H9 (cell line): ENCODE measurements at regions not wholly inside any gene's neighbourhood (a gene's known extent, or its start where the extent isn't known, plus 50 kb on each side); places are given as distances from the start of the nearest gene placed in this dataset.

Source experiments
- DNase-seq: peaks from one replicate; pipeline ENCODE4 v3.0.0-alpha.2; 2017
- H2AFZ ChIP-seq: one replicate; pipeline ENCODE4 v1.6.1; 2013; ENCODE audit warnings: mild to moderate bottlenecking, low read length, control low read depth, moderate library complexity
- H2AK5ac ChIP-seq: 2 replicates; pipeline ENCODE4 v1.6.1; 2013; ENCODE audit warnings: low read length, control low read depth, mixed read lengths; ENCODE audit not compliant: insufficient read length
- H2BK120ac ChIP-seq: one replicate; pipeline ENCODE4 v1.6.1; 2013; ENCODE audit warnings: low read depth, mild to moderate bottlenecking, low read length, control low read depth, inconsistent platforms; ENCODE audit not compliant: poor library complexity, severe bottlenecking
- H2BK12ac ChIP-seq: 2 replicates; pipeline ENCODE4 v1.6.1; 2013; ENCODE audit warnings: low read length, control low read depth, mixed read lengths, low read depth; ENCODE audit not compliant: insufficient read length
- H2BK15ac ChIP-seq: 2 replicates; pipeline ENCODE4 v1.6.1; 2013; ENCODE audit warnings: low read depth, low read length, control low read depth
- H2BK20ac ChIP-seq: one replicate; pipeline ENCODE4 v1.6.1; 2013; ENCODE audit warnings: low read depth, mild to moderate bottlenecking, low read length, control low read depth, inconsistent platforms; ENCODE audit not compliant: poor library complexity, severe bottlenecking
- H2BK5ac ChIP-seq: 2 replicates; pipeline ENCODE4 v1.6.1; 2013; ENCODE audit warnings: low read length, control low read depth, mixed read lengths; ENCODE audit not compliant: insufficient read length
- H3K14ac ChIP-seq: 2 replicates; pipeline ENCODE4 v1.6.1; 2013; ENCODE audit warnings: low read length, control low read depth; ENCODE audit not compliant: insufficient read depth
- H3K18ac ChIP-seq: 2 replicates; pipeline ENCODE4 v1.6.1; 2013; ENCODE audit warnings: low read depth, mild to moderate bottlenecking, mixed read lengths, low read length, control low read depth; ENCODE audit not compliant: insufficient read length
- H3K23ac ChIP-seq: 2 replicates; pipeline ENCODE4 v1.6.1; 2013; ENCODE audit warnings: low read length, control low read depth, mixed read lengths, low read depth; ENCODE audit not compliant: insufficient read length
- H3K23me2 ChIP-seq: 2 replicates; pipeline ENCODE4 v1.6.1; 2013; ENCODE audit warnings: low read depth, mild to moderate bottlenecking, mixed read lengths, low read length, control low read depth; ENCODE audit not compliant: insufficient read length, poor library complexity, severe bottlenecking
- H3K27ac ChIP-seq: 2 replicates; pipeline ENCODE4 v1.5.1; 2013; ENCODE audit warnings: low read length, control low read depth, mixed read lengths, low read depth; ENCODE audit not compliant: insufficient read length
- H3K27me3 ChIP-seq: 2 replicates; pipeline ENCODE4 v1.6.1; 2013; ENCODE audit warnings: low read length, control low read depth, inconsistent platforms; ENCODE audit not compliant: insufficient read depth
- H3K4ac ChIP-seq: 2 replicates; pipeline ENCODE4 v1.6.1; 2013; ENCODE audit warnings: low read depth, mild to moderate bottlenecking, control low read depth, inconsistent platforms, low read length, moderate library complexity
- H3K4me1 ChIP-seq: 2 replicates; pipeline ENCODE4 v1.6.1; 2013; ENCODE audit warnings: low read length, control low read depth, inconsistent platforms; ENCODE audit not compliant: insufficient read depth
- H3K4me2 ChIP-seq: 2 replicates; pipeline ENCODE4 v1.6.1; 2013; ENCODE audit warnings: low read length, control low read depth, mixed read lengths; ENCODE audit not compliant: insufficient read length, insufficient read depth
- H3K56ac ChIP-seq: 2 replicates; pipeline ENCODE4 v1.6.1; 2013; ENCODE audit warnings: low read depth, mild to moderate bottlenecking, mixed read lengths, low read length, control low read depth; ENCODE audit not compliant: insufficient read length
- H3K79me1 ChIP-seq: 2 replicates; pipeline ENCODE4 v1.6.1; 2013; ENCODE audit warnings: low read depth, mild to moderate bottlenecking, moderate library complexity, low read length, control low read depth, inconsistent platforms; ENCODE audit not compliant: insufficient read depth, poor library complexity, severe bottlenecking
- H3K79me2 ChIP-seq: 2 replicates; pipeline ENCODE4 v1.6.1; 2013; ENCODE audit warnings: low read length, control low read depth, inconsistent platforms; ENCODE audit not compliant: insufficient read depth
- H3K9ac ChIP-seq: 2 replicates; pipeline ENCODE4 v1.6.1; 2013; ENCODE audit warnings: low read length, control low read depth, mixed read lengths; ENCODE audit not compliant: insufficient read length; ENCODE audit errors: extremely low read depth
- H3K9me3 ChIP-seq: one replicate; pipeline ENCODE4 v1.6.1; 2013; ENCODE audit warnings: low read depth, low read length, inconsistent platforms; ENCODE audit not compliant: control insufficient read depth
- H3T11ph ChIP-seq: one replicate; pipeline ENCODE4 v1.6.1; 2013; ENCODE audit warnings: mild to moderate bottlenecking, low read length, control low read depth, inconsistent platforms
- H4K20me1 ChIP-seq: one replicate; pipeline ENCODE4 v1.6.1; 2013; ENCODE audit not compliant: control insufficient read depth, insufficient read length, insufficient read depth
- H4K5ac ChIP-seq: 2 replicates; pipeline ENCODE4 v1.6.1; 2013; ENCODE audit warnings: low read depth, mild to moderate bottlenecking, mixed read lengths, low read length, control low read depth; ENCODE audit not compliant: insufficient read length
- H4K8ac ChIP-seq: replicated peaks from 2 replicates; pipeline ENCODE4 v1.6.1; 2013; ENCODE audit warnings: low read length, control low read depth, mixed read lengths, low read depth; ENCODE audit not compliant: insufficient read length
- H4K91ac ChIP-seq: 2 replicates; pipeline ENCODE4 v1.6.1; 2013; ENCODE audit warnings: low read depth, mild to moderate bottlenecking, moderate library complexity, mixed read lengths, low read length, control low read depth; ENCODE audit not compliant: insufficient read length
- H3K27ac Mint-ChIP-seq, 3 experiments: 2 replicates in 2 of 3; 3 replicates in 1 of 3; pipeline ENCODE4 v1.8.0; 2020 to 2021; ENCODE audit warnings: mixed read lengths in 3 of 3, mild to moderate bottlenecking in 1 of 3, moderate library complexity in 1 of 3
- H3K27me3 Mint-ChIP-seq: 2 replicates; pipeline ENCODE4 v1.8.0; 2021; ENCODE audit warnings: low read depth, mild to moderate bottlenecking, moderate library complexity, mixed read lengths
- H3K36me3 Mint-ChIP-seq, 3 experiments: 2 replicates in 2 of 3; 3 replicates in 1 of 3; pipeline ENCODE4 v1.8.0; 2020 to 2021; ENCODE audit warnings: low read depth in 3 of 3, mixed read lengths in 3 of 3; ENCODE audit not compliant: insufficient read depth in 1 of 3
- H3K4me1 Mint-ChIP-seq, 2 experiments: 2 replicates each; pipeline ENCODE4 v1.8.0; 2020; ENCODE audit warnings: mixed read lengths in 2 of 2
- H3K4me3 Mint-ChIP-seq, 2 experiments: 2 replicates in 1 of 2; 3 replicates in 1 of 2; pipeline ENCODE4 v1.8.0; 2020 to 2021; ENCODE audit warnings: mild to moderate bottlenecking in 2 of 2, mixed read lengths in 2 of 2, moderate library complexity in 1 of 2
- H3K9me3 Mint-ChIP-seq, 2 experiments: 2 replicates in 1 of 2; 3 replicates in 1 of 2; pipeline ENCODE4 v1.8.0; 2020; ENCODE audit warnings: mild to moderate bottlenecking in 2 of 2, mixed read lengths in 2 of 2, moderate library complexity in 1 of 2
- WGBS: extraction: QIAGEN DNeasy Blood & Tissue Kit; methylation state at CpG from one replicate; pipeline ENCODE4 v1.1.7; 2013; ENCODE audit warnings: missing lambda C conversion rate, low lambda C conversion rate, mixed read lengths; ENCODE audit not compliant: insufficient read length; ENCODE audit errors: extremely low coverage; 5-methylcytosine and 5-hydroxymethylcytosine counted together
- TF ChIP-seq, protein P1 (sequence below): fragments of 200-600 bp; sonication (generic); conservative IDR thresholded peaks from 3 replicates; pipeline ENCODE4 v1.8.0; 2021; ENCODE audit warnings: antibody characterized with exemption, mild to moderate bottlenecking

DNA sequence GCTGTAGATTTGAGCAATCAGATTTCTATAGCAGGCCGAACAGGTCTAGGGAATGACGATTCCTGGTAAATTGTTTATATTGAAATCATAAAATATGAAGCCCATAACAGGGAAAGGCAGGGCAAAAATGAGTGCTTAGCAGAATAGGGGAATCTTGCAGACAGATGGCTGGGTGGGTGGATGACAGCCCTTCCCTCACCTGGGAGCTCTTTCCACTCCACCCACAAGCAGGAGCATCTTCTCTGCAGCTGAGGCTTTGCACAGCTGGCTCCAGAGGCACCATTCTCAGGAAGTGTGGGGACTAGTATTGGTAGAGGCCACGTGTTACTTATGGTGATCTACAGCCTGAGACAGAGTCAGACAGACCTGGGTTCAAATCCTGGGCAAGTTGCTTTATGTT is 55.9 kb upstream of the SYN2 start:
- H3K9me3 ChIP-seq = no peaks in the 10 kb centered on the region
- H3K79me1 ChIP-seq = no peaks in the 10 kb centered on the region
- Mint-ChIP-seq H3K4me1 (0 out of 4 replicates have a peak, but pooled peaks cover 0 to 2% of the 10 kb centered on the region in 2 experiments), H3K4me3 (no peak overlapping the region), H3K36me3 (no peaks in the 10 kb centered on the region), H3K9me3 (no peaks in the 10 kb centered on the region; a peak in 1 of 5 replicates), H3K27ac (no peak overlapping the region), H3K27me3 (no peaks in the 10 kb centered on the region; the same call in 1 of the 2 replicates)
- H3K27me3 ChIP-seq = no peaks in the 10 kb centered on the region
- H2BK120ac ChIP-seq = no peak overlapping the region
- H3T11ph ChIP-seq = no peak overlapping the region
- H4K8ac ChIP-seq = no peak overlapping the region
- WGBS = no CpG with 5 or more reads among the region's 3 CpGs
- H4K20me1 ChIP-seq = no peaks in the 10 kb centered on the region
- H3K79me2 ChIP-seq = no peaks in the 10 kb centered on the region
- no peak overlapping the region for H3K4me2 ChIP-seq
- no peak overlapping the region for H2AFZ ChIP-seq
- no peak overlapping the region for H3K23ac ChIP-seq
- no peak for DNase-seq
- H4K91ac ChIP-seq = no peak overlapping the region
- no peak overlapping the region for H3K56ac ChIP-seq
- TF ChIP-seq, protein P1, sequence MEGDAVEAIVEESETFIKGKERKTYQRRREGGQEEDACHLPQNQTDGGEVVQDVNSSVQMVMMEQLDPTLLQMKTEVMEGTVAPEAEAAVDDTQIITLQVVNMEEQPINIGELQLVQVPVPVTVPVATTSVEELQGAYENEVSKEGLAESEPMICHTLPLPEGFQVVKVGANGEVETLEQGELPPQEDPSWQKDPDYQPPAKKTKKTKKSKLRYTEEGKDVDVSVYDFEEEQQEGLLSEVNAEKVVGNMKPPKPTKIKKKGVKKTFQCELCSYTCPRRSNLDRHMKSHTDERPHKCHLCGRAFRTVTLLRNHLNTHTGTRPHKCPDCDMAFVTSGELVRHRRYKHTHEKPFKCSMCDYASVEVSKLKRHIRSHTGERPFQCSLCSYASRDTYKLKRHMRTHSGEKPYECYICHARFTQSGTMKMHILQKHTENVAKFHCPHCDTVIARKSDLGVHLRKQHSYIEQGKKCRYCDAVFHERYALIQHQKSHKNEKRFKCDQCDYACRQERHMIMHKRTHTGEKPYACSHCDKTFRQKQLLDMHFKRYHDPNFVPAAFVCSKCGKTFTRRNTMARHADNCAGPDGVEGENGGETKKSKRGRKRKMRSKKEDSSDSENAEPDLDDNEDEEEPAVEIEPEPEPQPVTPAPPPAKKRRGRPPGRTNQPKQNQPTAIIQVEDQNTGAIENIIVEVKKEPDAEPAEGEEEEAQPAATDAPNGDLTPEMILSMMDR = no peak
- H2BK20ac ChIP-seq = no peak overlapping the region
- no peak overlapping the region for H3K18ac ChIP-seq
- no peak overlapping the region for H2BK12ac ChIP-seq
- no peaks in the 10 kb centered on the region for H3K4me1 ChIP-seq
- no peak overlapping the region for H2BK15ac ChIP-seq
- no peak overlapping the region for H2AK5ac ChIP-seq
- H2BK5ac ChIP-seq = no peak overlapping the region
- no peak overlapping the region for H3K27ac ChIP-seq
- no peak overlapping the region for H3K14ac ChIP-seq
- H4K5ac ChIP-seq = no peak overlapping the region
- H3K23me2 ChIP-seq = no peaks in the 10 kb centered on the region
- no peak overlapping the region for H3K9ac ChIP-seq
- no peak overlapping the region for H3K4ac ChIP-seq
